ENCODE measurements at regions not wholly inside any gene's neighbourhood (a gene's known extent, or its start where the extent isn't known, plus 50 kb on each side); places are given as distances from the start of the nearest gene placed in this dataset.

GRCh38 chr11:134502153-134502550 lies 90.1 kb upstream of the B3GAT1 start:
- WGBS, 4 donors, result 72 to 83% (median 75%) methylated on average over 4 to 5 of the region's 5 CpGs
- no peaks in the 10 kb centered on the region for H3K27me3 ChIP-seq
- H3K4me1 ChIP-seq (replicated peaks in 1 of 2), result no peaks in the 10 kb centered on the region
- intact Hi-C loops (cut with DNase I), result no loop called here
- H3K4me3 ChIP-seq, result no peak overlapping the region
- no peaks in the 10 kb centered on the region for H3K9me3 ChIP-seq (replicated peaks in 1 of 3)
- peak in 1 of 7 donors; percentile 15 for DNase-seq
- no peak for TF ChIP-seq CTCF (IDR thresholded peaks at IDR 0.05)
- no peak for TF ChIP-seq POLR2A (IDR thresholded peaks at IDR 0.05)
- no peaks in the 10 kb centered on the region for H3K36me3 ChIP-seq (replicated peaks in 1 of 2)
- H3K27ac ChIP-seq, result no peak overlapping the region

GRCh38 chr11:134501406-134502152 lies 89.5 kb upstream of the B3GAT1 start:
- H3K4me1 ChIP-seq (replicated peaks in 1 of 2), result no peaks in the 10 kb centered on the region
- H3K27ac ChIP-seq, result no peak overlapping the region
- no peaks in the 10 kb centered on the region for H3K9me3 ChIP-seq (replicated peaks in 1 of 3)
- no peaks in the 10 kb centered on the region for H3K27me3 ChIP-seq
- H3K4me3 ChIP-seq, result no peak overlapping the region
- intact Hi-C loops (cut with DNase I), result no loop called here
- no peak for DNase-seq
- TF ChIP-seq CTCF (IDR thresholded peaks at IDR 0.05) (no peak), POLR2A (IDR thresholded peaks at IDR 0.05) (no peak)
- WGBS, 4 donors, result 69 to 86% (median 76%) methylated on average over 14 to 16 of the region's 16 CpGs
- no peaks in the 10 kb centered on the region for H3K36me3 ChIP-seq (replicated peaks in 1 of 2)

- WGBS, 4 donors, result 76 to 85% (median 80%) methylated on average over 8 of the region's 8 CpGs
- TF ChIP-seq POLR2A (IDR thresholded peaks at IDR 0.05) (no peak), CTCF (IDR thresholded peaks at IDR 0.05) (no peak)
Observed at GRCh38 chr11:134500621-134501020, 88.6 kb upstream of the B3GAT1 start.

GRCh38 chr11:134499990-134500389 lies 87.9 kb upstream of the B3GAT1 start:
- Histone ChIP-seq H3K4me3 (no peak overlapping the region), H3K4me1 (replicated peaks in 1 of 2) (no peaks in the 10 kb centered on the region), H3K27ac (no peak overlapping the region), H3K9me3 (replicated peaks in 1 of 3) (no peaks in the 10 kb centered on the region), H3K36me3 (replicated peaks in 1 of 2) (no peaks in the 10 kb centered on the region), H3K27me3 (no peaks in the 10 kb centered on the region)
- no peak for TF ChIP-seq POLR2A (IDR thresholded peaks at IDR 0.05)
- TF ChIP-seq CTCF (IDR thresholded peaks at IDR 0.05), result no peak
- no peak for DNase-seq
- WGBS, 4 donors, result 57 to 75% (median 72%) methylated on average over 5 to 8 of the region's 8 CpGs
- intact Hi-C loops (cut with DNase I), result no loop called here

More at GRCh38 chr11:134500621-134501020, 88.6 kb upstream of the B3GAT1 start:
- no peak for DNase-seq
- intact Hi-C loops (cut with DNase I), result no loop called here
- Histone ChIP-seq H3K4me3 (no peak overlapping the region), H3K9me3 (replicated peaks in 1 of 3) (no peaks in the 10 kb centered on the region), H3K36me3 (replicated peaks in 1 of 2) (no peaks in the 10 kb centered on the region), H3K27ac (no peak overlapping the region), H3K27me3 (no peaks in the 10 kb centered on the region), H3K4me1 (replicated peaks in 1 of 2) (no peaks in the 10 kb centered on the region)

Measured in adrenal gland (tissue), 9 donors.